ENCODE measurements at regions not wholly inside any gene's neighbourhood (a gene's known extent, or its start where the extent isn't known, plus 50 kb on each side); places are given as distances from the start of the nearest gene placed in this dataset.

GRCh38 chr2:14684516-14684915, 52.0 kb downstream of the LRATD1 start:
- H3K27me3 ChIP-seq (replicated peaks; ENCODE audit: control insufficient read depth, insufficient read depth, low read length, poor library complexity, severe bottlenecking) = no peaks in the 10 kb centered on the region
- DNase-seq = no peak
- no peaks in the 10 kb centered on the region for H3K4me1 ChIP-seq (ENCODE audit: control insufficient read depth, insufficient read depth, low read length, poor library complexity, severe bottlenecking)
- no peak overlapping the region for H3K27ac ChIP-seq (ENCODE audit: insufficient read depth, low read length, poor library complexity, severe bottlenecking)
- no peaks in the 10 kb centered on the region for H3K36me3 ChIP-seq (ENCODE audit: control insufficient read depth, insufficient read depth, low read length)
- H3K4me3 ChIP-seq (ENCODE audit: insufficient read depth, low read depth, low read length, poor library complexity, severe bottlenecking) = no peak overlapping the region
- no peaks in the 10 kb centered on the region for H3K9me3 ChIP-seq (ENCODE audit: control insufficient read depth, low read length)

GRCh38 chr2:14690926-14691325, 58.4 kb downstream of the LRATD1 start:
- Histone ChIP-seq H3K4me1 (ENCODE audit: control insufficient read depth, insufficient read depth, low read length, poor library complexity, severe bottlenecking) (no peaks in the 10 kb centered on the region), H3K27ac (ENCODE audit: insufficient read depth, low read length, poor library complexity, severe bottlenecking) (no peak overlapping the region), H3K4me3 (ENCODE audit: insufficient read depth, low read depth, low read length, poor library complexity, severe bottlenecking) (no peak overlapping the region), H3K27me3 (replicated peaks; ENCODE audit: control insufficient read depth, insufficient read depth, low read length, poor library complexity, severe bottlenecking) (no peaks in the 10 kb centered on the region), H3K36me3 (ENCODE audit: control insufficient read depth, insufficient read depth, low read length) (no peaks in the 10 kb centered on the region), H3K9me3 (ENCODE audit: control insufficient read depth, low read length) (no peaks in the 10 kb centered on the region)
- DNase-seq = no peak

- no peaks in the 10 kb centered on the region for H3K4me1 ChIP-seq (ENCODE audit: control insufficient read depth, insufficient read depth, low read length, poor library complexity, severe bottlenecking)
- H3K27me3 ChIP-seq (replicated peaks; ENCODE audit: control insufficient read depth, insufficient read depth, low read length, poor library complexity, severe bottlenecking) = no peaks in the 10 kb centered on the region
- no peak for DNase-seq
- H3K27ac ChIP-seq (ENCODE audit: insufficient read depth, low read length, poor library complexity, severe bottlenecking) = no peak overlapping the region
- no peak overlapping the region for H3K4me3 ChIP-seq (ENCODE audit: insufficient read depth, low read depth, low read length, poor library complexity, severe bottlenecking)
- H3K36me3 ChIP-seq (ENCODE audit: control insufficient read depth, insufficient read depth, low read length) = no peaks in the 10 kb centered on the region
- H3K9me3 ChIP-seq (ENCODE audit: control insufficient read depth, low read length) = no peaks in the 10 kb centered on the region
Observed at GRCh38 chr2:14693874-14694273, 61.4 kb downstream of the LRATD1 start.

GRCh38 chr2:14700753-14701152, 68.2 kb downstream of the LRATD1 start:
- Histone ChIP-seq H3K9me3 (ENCODE audit: control insufficient read depth, low read length) (no peaks in the 10 kb centered on the region), H3K27me3 (replicated peaks; ENCODE audit: control insufficient read depth, insufficient read depth, low read length, poor library complexity, severe bottlenecking) (no peaks in the 10 kb centered on the region), H3K27ac (ENCODE audit: insufficient read depth, low read length, poor library complexity, severe bottlenecking) (no peak overlapping the region), H3K4me1 (ENCODE audit: control insufficient read depth, insufficient read depth, low read length, poor library complexity, severe bottlenecking) (no peaks in the 10 kb centered on the region), H3K36me3 (ENCODE audit: control insufficient read depth, insufficient read depth, low read length) (no peaks in the 10 kb centered on the region), H3K4me3 (ENCODE audit: insufficient read depth, low read depth, low read length, poor library complexity, severe bottlenecking) (no peak overlapping the region)
- no peak for DNase-seq

- Histone ChIP-seq H3K9me3 (ENCODE audit: control insufficient read depth, low read length) (no peaks in the 10 kb centered on the region), H3K4me1 (ENCODE audit: control insufficient read depth, insufficient read depth, low read length, poor library complexity, severe bottlenecking) (no peaks in the 10 kb centered on the region), H3K36me3 (ENCODE audit: control insufficient read depth, insufficient read depth, low read length) (no peaks in the 10 kb centered on the region), H3K4me3 (ENCODE audit: insufficient read depth, low read depth, low read length, poor library complexity, severe bottlenecking) (no peak overlapping the region), H3K27ac (ENCODE audit: insufficient read depth, low read length, poor library complexity, severe bottlenecking) (no peak overlapping the region), H3K27me3 (replicated peaks; ENCODE audit: control insufficient read depth, insufficient read depth, low read length, poor library complexity, severe bottlenecking) (no peaks in the 10 kb centered on the region)
- no peak for DNase-seq
Observed at GRCh38 chr2:14702258-14702657, 69.7 kb downstream of the LRATD1 start.

GRCh38 chr2:14706201-14706600, 73.7 kb downstream of the LRATD1 start:
- no peak for DNase-seq
- Histone ChIP-seq H3K27me3 (replicated peaks; ENCODE audit: control insufficient read depth, insufficient read depth, low read length, poor library complexity, severe bottlenecking) (no peaks in the 10 kb centered on the region), H3K36me3 (ENCODE audit: control insufficient read depth, insufficient read depth, low read length) (no peaks in the 10 kb centered on the region), H3K4me3 (ENCODE audit: insufficient read depth, low read depth, low read length, poor library complexity, severe bottlenecking) (no peak overlapping the region), H3K4me1 (ENCODE audit: control insufficient read depth, insufficient read depth, low read length, poor library complexity, severe bottlenecking) (no peaks in the 10 kb centered on the region), H3K27ac (ENCODE audit: insufficient read depth, low read length, poor library complexity, severe bottlenecking) (no peak overlapping the region), H3K9me3 (ENCODE audit: control insufficient read depth, low read length) (no peaks in the 10 kb centered on the region)

- Histone ChIP-seq H3K4me3 (ENCODE audit: insufficient read depth, low read depth, low read length, poor library complexity, severe bottlenecking) (no peak overlapping the region), H3K4me1 (ENCODE audit: control insufficient read depth, insufficient read depth, low read length, poor library complexity, severe bottlenecking) (no peaks in the 10 kb centered on the region), H3K36me3 (ENCODE audit: control insufficient read depth, insufficient read depth, low read length) (no peaks in the 10 kb centered on the region), H3K9me3 (ENCODE audit: control insufficient read depth, low read length) (no peaks in the 10 kb centered on the region), H3K27ac (ENCODE audit: insufficient read depth, low read length, poor library complexity, severe bottlenecking) (no peak overlapping the region), H3K27me3 (replicated peaks; ENCODE audit: control insufficient read depth, insufficient read depth, low read length, poor library complexity, severe bottlenecking) (no peaks in the 10 kb centered on the region)
- DNase-seq = no peak
Observed at GRCh38 chr2:14712111-14712510, 79.6 kb downstream of the LRATD1 start.

- no peak for DNase-seq
- H3K36me3 ChIP-seq (ENCODE audit: control insufficient read depth, insufficient read depth, low read length) = no peaks in the 10 kb centered on the region
- H3K27ac ChIP-seq (ENCODE audit: insufficient read depth, low read length, poor library complexity, severe bottlenecking) = no peak overlapping the region
- H3K4me3 ChIP-seq (ENCODE audit: insufficient read depth, low read depth, low read length, poor library complexity, severe bottlenecking) = no peak overlapping the region
- no peaks in the 10 kb centered on the region for H3K4me1 ChIP-seq (ENCODE audit: control insufficient read depth, insufficient read depth, low read length, poor library complexity, severe bottlenecking)
- H3K27me3 ChIP-seq (replicated peaks; ENCODE audit: control insufficient read depth, insufficient read depth, low read length, poor library complexity, severe bottlenecking) = no peaks in the 10 kb centered on the region
- no peaks in the 10 kb centered on the region for H3K9me3 ChIP-seq (ENCODE audit: control insufficient read depth, low read length)
Observed at GRCh38 chr2:14713248-14713647, 80.7 kb downstream of the LRATD1 start.

- Histone ChIP-seq H3K4me1 (ENCODE audit: control insufficient read depth, insufficient read depth, low read length, poor library complexity, severe bottlenecking) (no peaks in the 10 kb centered on the region), H3K36me3 (ENCODE audit: control insufficient read depth, insufficient read depth, low read length) (no peaks in the 10 kb centered on the region), H3K9me3 (ENCODE audit: control insufficient read depth, low read length) (no peaks in the 10 kb centered on the region), H3K27me3 (replicated peaks; ENCODE audit: control insufficient read depth, insufficient read depth, low read length, poor library complexity, severe bottlenecking) (no peaks in the 10 kb centered on the region), H3K4me3 (ENCODE audit: insufficient read depth, low read depth, low read length, poor library complexity, severe bottlenecking) (no peak overlapping the region), H3K27ac (ENCODE audit: insufficient read depth, low read length, poor library complexity, severe bottlenecking) (no peak overlapping the region)
- DNase-seq = no peak
Observed at GRCh38 chr2:14715600-14715999, 83.1 kb downstream of the LRATD1 start.

GRCh38 chr2:14716319-14716718, 83.8 kb downstream of the LRATD1 start:
- H3K27me3 ChIP-seq (replicated peaks; ENCODE audit: control insufficient read depth, insufficient read depth, low read length, poor library complexity, severe bottlenecking) = no peaks in the 10 kb centered on the region
- H3K4me3 ChIP-seq (ENCODE audit: insufficient read depth, low read depth, low read length, poor library complexity, severe bottlenecking) = no peak overlapping the region
- H3K4me1 ChIP-seq (ENCODE audit: control insufficient read depth, insufficient read depth, low read length, poor library complexity, severe bottlenecking) = no peaks in the 10 kb centered on the region
- H3K36me3 ChIP-seq (ENCODE audit: control insufficient read depth, insufficient read depth, low read length) = no peaks in the 10 kb centered on the region
- no peaks in the 10 kb centered on the region for H3K9me3 ChIP-seq (ENCODE audit: control insufficient read depth, low read length)
- no peak overlapping the region for H3K27ac ChIP-seq (ENCODE audit: insufficient read depth, low read length, poor library complexity, severe bottlenecking)
- no peak for DNase-seq

- Histone ChIP-seq H3K27me3 (replicated peaks; ENCODE audit: control insufficient read depth, insufficient read depth, low read length, poor library complexity, severe bottlenecking) (no peaks in the 10 kb centered on the region), H3K9me3 (ENCODE audit: control insufficient read depth, low read length) (no peaks in the 10 kb centered on the region), H3K27ac (ENCODE audit: insufficient read depth, low read length, poor library complexity, severe bottlenecking) (no peak overlapping the region), H3K4me1 (ENCODE audit: control insufficient read depth, insufficient read depth, low read length, poor library complexity, severe bottlenecking) (no peaks in the 10 kb centered on the region), H3K4me3 (ENCODE audit: insufficient read depth, low read depth, low read length, poor library complexity, severe bottlenecking) (no peak overlapping the region), H3K36me3 (ENCODE audit: control insufficient read depth, insufficient read depth, low read length) (no peaks in the 10 kb centered on the region)
- DNase-seq = no peak
Observed at GRCh38 chr2:14717131-14717530, 84.6 kb downstream of the LRATD1 start.

All from effector memory CD4-positive, alpha-beta T cell (primary cell).